SU-DHL-6 (cell line): ENCODE measurements at regions not wholly inside any gene's neighbourhood (a gene's known extent, or its start where the extent isn't known, plus 50 kb on each side); places are given as distances from the start of the nearest gene placed in this dataset.

Experiments used
- CTCF ChIP-seq: fragments of 200-600 bp; sonication (generic); IDR thresholded peaks from one replicate; pipeline ENCODE4 v1.5.1; 2017; ENCODE audit warnings: antibody characterized with exemption, mild to moderate bottlenecking, low read length, moderate library complexity; ENCODE audit not compliant: insufficient read depth, poor library complexity, severe bottlenecking
- EZH2phosphoT487 ChIP-seq: fragments of 200-600 bp; sonication (generic), shearing (Covaris generic); conservative IDR thresholded peaks from 2 replicates; pipeline ENCODE4 v1.6.1; 2018; ENCODE audit warnings: mild to moderate bottlenecking, antibody characterized with exemption, low read length, moderate library complexity, mixed read lengths

- TF ChIP-seq CTCF (no peak), EZH2phosphoT487 (no peak)
These were observed 194.4 kb upstream of the PRSS1 start for GRCh38 chr7:142554560-142555532.
